AG04450 (cell line): ENCODE measurements at regions not wholly inside any gene's neighbourhood (a gene's known extent, or its start where the extent isn't known, plus 50 kb on each side); places are given as distances from the start of the nearest gene placed in this dataset.

Experiments
- CTCF ChIA-PET: fragments of 300-600, 350-600 bp; formaldehyde crosslinking; extraction: SDS; loops from one replicate; lab custom pipeline; 2022; ENCODE audit warnings: antibody characterized with exemption, inconsistent platforms; lab: Charles Lee
- POLR2A ChIA-PET: fragments of 350-600 bp; formaldehyde crosslinking; extraction: SDS; loops from one replicate; lab custom pipeline; 2021; ENCODE audit warnings: antibody characterized with exemption, inconsistent platforms; lab: Yijun Ruan, JAX
- DNase-seq: peaks from one replicate; pipeline ENCODE4 v3.0.0-alpha.2; 2011; ENCODE audit warnings: low read depth, low spot score
- H3K27ac ChIP-seq: one replicate; pipeline ENCODE4 v1.5.1; 2012; ENCODE audit warnings: low read depth, low read length, control low read depth
- H3K27me3 ChIP-seq: one replicate; pipeline ENCODE4 v1.6.0; 2012; ENCODE audit warnings: low read length; ENCODE audit not compliant: control insufficient read depth, insufficient read depth
- H3K4me3 ChIP-seq: 2 replicates; pipeline ENCODE4 v1.5.1; 2011; ENCODE audit warnings: mild to moderate bottlenecking, low read depth, low read length, control low read depth
- H3K9me3 ChIP-seq: 2 replicates; pipeline ENCODE4 v1.5.1; 2012; ENCODE audit warnings: low read length; ENCODE audit not compliant: control insufficient read depth, insufficient read depth
- TF ChIP-seq, protein P1 (sequence below): IDR thresholded peaks from 2 replicates; pipeline ENCODE4 v1.5.1; 2011; ENCODE audit warnings: low read depth, low read length, control low read depth, inconsistent platforms

DNA sequence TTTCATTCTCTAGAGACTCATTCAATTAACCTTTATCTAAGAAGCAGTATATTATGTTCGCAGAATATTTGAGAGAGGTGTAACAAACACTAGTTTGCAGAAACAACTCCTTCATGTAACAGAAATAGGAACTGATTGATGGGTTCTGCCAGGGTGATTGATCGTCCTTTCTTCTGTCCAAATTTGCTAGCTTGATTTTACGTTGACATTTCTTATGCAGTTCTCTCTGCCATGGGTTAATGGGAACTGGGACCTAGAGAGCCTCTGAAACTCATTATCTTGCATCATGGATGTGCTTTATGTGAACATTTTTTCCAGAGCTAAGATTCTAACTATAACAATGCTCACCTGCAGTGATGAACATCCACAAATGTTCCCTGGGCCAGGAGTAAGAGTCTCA lies 107.0 kb downstream of the SLC24A2 start:
- POLR2A ChIA-PET = no interaction called here
- TF ChIP-seq, protein P1, sequence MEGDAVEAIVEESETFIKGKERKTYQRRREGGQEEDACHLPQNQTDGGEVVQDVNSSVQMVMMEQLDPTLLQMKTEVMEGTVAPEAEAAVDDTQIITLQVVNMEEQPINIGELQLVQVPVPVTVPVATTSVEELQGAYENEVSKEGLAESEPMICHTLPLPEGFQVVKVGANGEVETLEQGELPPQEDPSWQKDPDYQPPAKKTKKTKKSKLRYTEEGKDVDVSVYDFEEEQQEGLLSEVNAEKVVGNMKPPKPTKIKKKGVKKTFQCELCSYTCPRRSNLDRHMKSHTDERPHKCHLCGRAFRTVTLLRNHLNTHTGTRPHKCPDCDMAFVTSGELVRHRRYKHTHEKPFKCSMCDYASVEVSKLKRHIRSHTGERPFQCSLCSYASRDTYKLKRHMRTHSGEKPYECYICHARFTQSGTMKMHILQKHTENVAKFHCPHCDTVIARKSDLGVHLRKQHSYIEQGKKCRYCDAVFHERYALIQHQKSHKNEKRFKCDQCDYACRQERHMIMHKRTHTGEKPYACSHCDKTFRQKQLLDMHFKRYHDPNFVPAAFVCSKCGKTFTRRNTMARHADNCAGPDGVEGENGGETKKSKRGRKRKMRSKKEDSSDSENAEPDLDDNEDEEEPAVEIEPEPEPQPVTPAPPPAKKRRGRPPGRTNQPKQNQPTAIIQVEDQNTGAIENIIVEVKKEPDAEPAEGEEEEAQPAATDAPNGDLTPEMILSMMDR = no peak
- Histone ChIP-seq H3K27ac (no peak overlapping the region), H3K9me3 (no peaks in the 10 kb centered on the region), H3K27me3 (no peaks in the 10 kb centered on the region), H3K4me3 (no peak overlapping the region)
- no peak for DNase-seq
- CTCF ChIA-PET = no interaction called here

DNA sequence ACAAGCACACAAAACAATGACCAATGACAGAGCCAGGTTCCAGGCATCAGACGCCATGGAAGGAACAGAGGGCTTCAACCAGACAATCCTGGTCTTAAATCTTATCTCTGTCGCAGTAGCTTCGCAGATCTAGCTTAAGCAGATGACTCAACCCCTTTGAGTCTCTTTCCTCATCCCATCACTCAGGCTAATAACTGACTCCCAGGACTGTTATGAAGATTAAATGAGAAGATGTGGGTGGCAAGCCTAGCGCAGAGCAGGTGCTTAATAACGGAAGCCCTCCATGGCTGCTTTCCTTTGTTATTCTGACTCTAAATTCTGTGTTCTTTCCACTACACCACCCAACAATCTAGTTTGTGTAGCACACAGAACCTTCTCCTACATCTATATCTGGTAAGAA lies 110.9 kb downstream of the SLC24A2 start:
- no peaks in the 10 kb centered on the region for H3K27me3 ChIP-seq

GRCh38 chr9:19675492-19675891 lies 113.3 kb downstream of the SLC24A2 start:
- H3K27ac ChIP-seq = no peak overlapping the region
- H3K9me3 ChIP-seq = no peaks in the 10 kb centered on the region
- ChIA-PET POLR2A (no interaction called here), CTCF (no interaction called here)
- TF ChIP-seq, protein P1 = no peak
- no peak overlapping the region for H3K4me3 ChIP-seq
- H3K27me3 ChIP-seq = no peaks in the 10 kb centered on the region
- no peak for DNase-seq

More for the DNA sequence above, 110.9 kb downstream of the SLC24A2 start:
- POLR2A ChIA-PET = no interaction called here
- DNase-seq = no peak
- CTCF ChIA-PET = no interaction called here
- no peak overlapping the region for H3K4me3 ChIP-seq
- H3K27ac ChIP-seq = no peak overlapping the region
- TF ChIP-seq, protein P1 = no peak
- no peaks in the 10 kb centered on the region for H3K9me3 ChIP-seq

- DNase-seq = no peak
- ChIA-PET POLR2A (no interaction called here), CTCF (no interaction called here)
- TF ChIP-seq, protein P1 = no peak
- no peaks in the 10 kb centered on the region for H3K27me3 ChIP-seq
- H3K9me3 ChIP-seq = no peaks in the 10 kb centered on the region
- H3K27ac ChIP-seq = no peak overlapping the region
- no peak overlapping the region for H3K4me3 ChIP-seq
Measured at GRCh38 chr9:19666575-19666974, 122.3 kb downstream of the SLC24A2 start.

GRCh38 chr9:19665146-19665863 lies 123.5 kb downstream of the SLC24A2 start:
- DNase-seq = no peak
- POLR2A ChIA-PET = no interaction called here
- CTCF ChIA-PET = no interaction called here

More at GRCh38 chr9:19665146-19665863, 123.5 kb downstream of the SLC24A2 start:
- H3K27ac ChIP-seq = no peak overlapping the region
- TF ChIP-seq, protein P1 = no peak
- H3K4me3 ChIP-seq = no peak overlapping the region
- H3K9me3 ChIP-seq = no peaks in the 10 kb centered on the region
- no peaks in the 10 kb centered on the region for H3K27me3 ChIP-seq
